ENCODE measurements at regions not wholly inside any gene's neighbourhood (a gene's known extent, or its start where the extent isn't known, plus 50 kb on each side); places are given as distances from the start of the nearest gene placed in this dataset.

DNA sequence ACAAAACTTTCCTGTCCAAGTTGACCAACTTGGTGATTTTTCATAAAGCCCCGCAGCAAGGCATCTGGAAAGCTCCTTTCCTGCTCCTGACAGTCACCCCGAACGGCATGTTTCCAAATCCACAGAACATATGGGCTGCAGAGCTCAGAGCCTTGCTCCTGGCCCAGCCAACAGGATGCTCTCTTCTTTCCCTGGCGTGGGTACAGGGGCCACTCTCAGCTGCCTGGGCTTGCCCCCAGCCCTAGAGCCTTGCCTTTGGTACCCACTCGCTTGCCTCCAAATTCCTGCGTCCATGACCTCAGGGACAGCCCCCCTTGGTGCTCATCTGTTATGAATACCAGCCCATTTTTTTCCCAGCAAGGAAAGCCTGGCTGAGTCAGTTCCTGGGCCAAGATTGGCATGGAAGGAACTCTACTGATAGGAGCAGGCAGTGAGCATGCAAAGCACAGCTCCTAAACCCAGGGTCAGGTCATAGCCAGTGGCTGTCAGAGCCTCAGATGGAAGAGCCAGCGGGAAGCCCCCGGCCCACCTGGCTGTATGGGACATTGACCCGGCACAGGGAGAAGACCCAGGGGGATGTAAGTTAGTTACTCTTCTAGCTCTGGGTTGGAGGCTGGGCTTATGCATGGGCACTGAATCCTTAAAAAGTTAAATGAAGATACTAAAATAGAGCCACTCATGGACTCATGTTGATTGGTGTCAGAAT lies 105.3 kb upstream of the RTL1 start:
- H3K4me1 Mint-ChIP-seq, result peaks cover 31% of the 10 kb centered on the region
- Histone ChIP-seq H3K4me1 (ENCODE audit: control insufficient read depth in 1 of 2, insufficient read depth in 2 of 2, low read length in 2 of 2) (peaks cover 26 to 28% of the 10 kb centered on the region in 2 donors), H4K20me1 (ENCODE audit: insufficient read depth, low read length) (no peaks in the 10 kb centered on the region), H3K9ac (ENCODE audit: insufficient read depth, low read length, poor library complexity, severe bottlenecking) (no peak overlapping the region), H3K4me3 (replicated peaks in 1 of 3; ENCODE audit: low read depth in 2 of 3, low read length in 3 of 3) (no peak overlapping the region), H3K27ac (ENCODE audit: low read depth in 1 of 2, low read length in 2 of 2) (no peak overlapping the region), H3K27me3 (ENCODE audit: control insufficient read depth in 2 of 2, insufficient read depth in 2 of 2, low read length in 2 of 2) (no peaks in the 10 kb centered on the region), H3K4me2 (replicated peaks; ENCODE audit: extremely low read depth, low read length, poor library complexity, severe bottlenecking) (no peak overlapping the region), H3K79me2 (ENCODE audit: insufficient read depth, low read length) (no peaks in the 10 kb centered on the region), H3K36me3 (replicated peaks in 1 of 2; ENCODE audit: control insufficient read depth in 1 of 2, insufficient read depth in 2 of 2, low read length in 2 of 2) (no peaks in the 10 kb centered on the region), H3K9me3 (replicated peaks in 1 of 2; ENCODE audit: control insufficient read depth in 1 of 2, insufficient read depth in 1 of 2, low read length in 2 of 2) (no peaks in the 10 kb centered on the region), H2AFZ (ENCODE audit: insufficient read depth, low read depth, low read length, poor library complexity, severe bottlenecking) (no peak overlapping the region)
- 93% methylated on average over 8 of the region's 9 CpGs for whole genome bisulfite sequencing (ENCODE audit: insufficient coverage)
- peak overlapping the region in 1 of 7 donors; percentile 64 for H3K27ac Mint-ChIP-seq
- intact Hi-C loops (cut with micrococcal nuclease), result no loop called here
- peaks cover 7 to 18% (median 9%) of the 10 kb centered on the region in 3 donors for H3K27me3 Mint-ChIP-seq (ENCODE audit: low read depth in 3 of 3)
- peaks cover 2 to 13% (median 6%) of the 10 kb centered on the region in 7 donors for H3K9me3 Mint-ChIP-seq
- H3K36me3 Mint-ChIP-seq, result peaks cover 0 to 2% of the 10 kb centered on the region in 2 donors
- DNase-seq, result no peak
- TF ChIP-seq, protein P1, sequence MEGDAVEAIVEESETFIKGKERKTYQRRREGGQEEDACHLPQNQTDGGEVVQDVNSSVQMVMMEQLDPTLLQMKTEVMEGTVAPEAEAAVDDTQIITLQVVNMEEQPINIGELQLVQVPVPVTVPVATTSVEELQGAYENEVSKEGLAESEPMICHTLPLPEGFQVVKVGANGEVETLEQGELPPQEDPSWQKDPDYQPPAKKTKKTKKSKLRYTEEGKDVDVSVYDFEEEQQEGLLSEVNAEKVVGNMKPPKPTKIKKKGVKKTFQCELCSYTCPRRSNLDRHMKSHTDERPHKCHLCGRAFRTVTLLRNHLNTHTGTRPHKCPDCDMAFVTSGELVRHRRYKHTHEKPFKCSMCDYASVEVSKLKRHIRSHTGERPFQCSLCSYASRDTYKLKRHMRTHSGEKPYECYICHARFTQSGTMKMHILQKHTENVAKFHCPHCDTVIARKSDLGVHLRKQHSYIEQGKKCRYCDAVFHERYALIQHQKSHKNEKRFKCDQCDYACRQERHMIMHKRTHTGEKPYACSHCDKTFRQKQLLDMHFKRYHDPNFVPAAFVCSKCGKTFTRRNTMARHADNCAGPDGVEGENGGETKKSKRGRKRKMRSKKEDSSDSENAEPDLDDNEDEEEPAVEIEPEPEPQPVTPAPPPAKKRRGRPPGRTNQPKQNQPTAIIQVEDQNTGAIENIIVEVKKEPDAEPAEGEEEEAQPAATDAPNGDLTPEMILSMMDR (IDR thresholded peaks at IDR 0.05), result no peak
- no peak overlapping the region for H3K4me3 Mint-ChIP-seq

DNA sequence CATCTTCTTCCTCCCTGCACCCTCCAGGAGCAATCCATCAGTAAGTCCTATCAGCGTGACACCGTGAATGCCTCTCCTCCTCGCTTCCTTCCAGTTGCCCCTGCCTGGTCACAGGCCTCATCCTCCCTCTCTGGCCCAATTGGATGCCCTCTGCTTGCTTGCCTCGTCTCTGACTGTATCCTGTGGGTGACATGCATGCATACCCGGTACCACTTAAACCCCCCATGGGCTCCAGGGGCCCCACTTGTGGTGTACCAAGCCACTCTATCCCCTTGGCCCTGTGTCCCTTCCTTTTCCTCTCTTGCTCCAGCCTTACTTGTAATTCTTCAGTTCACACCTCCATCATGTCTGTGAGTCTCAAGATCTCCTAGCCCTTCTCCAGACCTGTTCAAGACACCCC lies 106.0 kb upstream of the RTL1 start:
- no peaks in the 10 kb centered on the region for H4K20me1 ChIP-seq (ENCODE audit: insufficient read depth, low read length)
- no peak overlapping the region for H2AFZ ChIP-seq (ENCODE audit: insufficient read depth, low read depth, low read length, poor library complexity, severe bottlenecking)
- no peaks in the 10 kb centered on the region for H3K27me3 ChIP-seq (ENCODE audit: control insufficient read depth in 2 of 2, insufficient read depth in 2 of 2, low read length in 2 of 2)
- peaks cover 23% of the 10 kb centered on the region for H3K4me1 Mint-ChIP-seq
- H3K9ac ChIP-seq (ENCODE audit: insufficient read depth, low read length, poor library complexity, severe bottlenecking), result no peak overlapping the region
- intact Hi-C loops (cut with micrococcal nuclease), result no loop called here
- DNase-seq, result no peak
- H3K9me3 Mint-ChIP-seq, result peaks cover 2 to 13% (median 6%) of the 10 kb centered on the region in 7 donors
- no peaks in the 10 kb centered on the region for H3K79me2 ChIP-seq (ENCODE audit: insufficient read depth, low read length)
- peaks cover 20 to 21% of the 10 kb centered on the region in 2 donors for H3K4me1 ChIP-seq (ENCODE audit: control insufficient read depth in 1 of 2, insufficient read depth in 2 of 2, low read length in 2 of 2)
- no peak overlapping the region for H3K4me2 ChIP-seq (replicated peaks; ENCODE audit: extremely low read depth, low read length, poor library complexity, severe bottlenecking)
- peaks cover 3 to 16% (median 9%) of the 10 kb centered on the region in 3 donors for H3K27me3 Mint-ChIP-seq (ENCODE audit: low read depth in 3 of 3)
- peak overlapping the region in 2 of 7 donors; percentile 33 to 60 for H3K27ac Mint-ChIP-seq
- no peak overlapping the region for H3K4me3 Mint-ChIP-seq
- WGBS (ENCODE audit: insufficient coverage), result 97% methylated on average over 5 of the region's 5 CpGs
- no peaks in the 10 kb centered on the region for H3K9me3 ChIP-seq (replicated peaks in 1 of 2; ENCODE audit: control insufficient read depth in 1 of 2, insufficient read depth in 1 of 2, low read length in 2 of 2)
- TF ChIP-seq, protein P1 (IDR thresholded peaks at IDR 0.05), result no peak
- no peak overlapping the region for H3K27ac ChIP-seq (ENCODE audit: low read depth in 1 of 2, low read length in 2 of 2)
- no peaks in the 10 kb centered on the region for H3K36me3 ChIP-seq (replicated peaks in 1 of 2; ENCODE audit: control insufficient read depth in 1 of 2, insufficient read depth in 2 of 2, low read length in 2 of 2)
- no peak overlapping the region for H3K4me3 ChIP-seq (replicated peaks in 1 of 3; ENCODE audit: low read depth in 2 of 3, low read length in 3 of 3)
- H3K36me3 Mint-ChIP-seq, result no peaks in the 10 kb centered on the region

All from CD14-positive monocyte (primary cell).